SU-DHL-6 (cell line): ENCODE measurements at regions not wholly inside any gene's neighbourhood (a gene's known extent, or its start where the extent isn't known, plus 50 kb on each side); places are given as distances from the start of the nearest gene placed in this dataset.

Experiments
- H2AFZ ChIP-seq: fragments of 200-600 bp; sonication (generic); 2 replicates; pipeline ENCODE4 v1.6.1; 2014; ENCODE audit warnings: low read depth, mild to moderate bottlenecking, moderate library complexity, mixed read lengths, antibody characterized with exemption, low read length; ENCODE audit not compliant: severe bottlenecking
- H3F3A ChIP-seq: fragments of 200-600 bp; shearing (Covaris generic); 2 replicates; pipeline ENCODE4 v1.6.0; 2016; ENCODE audit warnings: antibody characterized with exemption, mild to moderate bottlenecking; ENCODE audit not compliant: insufficient read depth
- H3K27ac ChIP-seq: fragments of 200-600 bp; sonication (generic); 2 replicates; pipeline ENCODE4 v1.5.1; 2016; ENCODE audit warnings: low read depth, mild to moderate bottlenecking, low read length, moderate library complexity, mixed read lengths
- H3K27me3 ChIP-seq: fragments of 200-600 bp; sonication (generic), shearing (Covaris generic); 2 replicates; pipeline ENCODE4 v1.6.0; 2014; ENCODE audit warnings: mild to moderate bottlenecking, low read length
- H3K36me3 ChIP-seq: fragments of 200-600 bp; sonication (generic); 2 replicates; pipeline ENCODE4 v1.6.1; 2014; ENCODE audit warnings: mild to moderate bottlenecking, low read length, mixed read lengths
- H3K4me2 ChIP-seq: fragments of 300-600, 200-600 bp; shearing (Covaris generic), sonication (generic); 2 replicates; pipeline ENCODE4 v1.6.0; 2014; ENCODE audit warnings: low read length, low read depth, mild to moderate bottlenecking; ENCODE audit not compliant: poor library complexity, severe bottlenecking
- H3K4me3 ChIP-seq: fragments of 200-600 bp; sonication (generic); 2 replicates; pipeline ENCODE4 v1.5.1; 2014; ENCODE audit warnings: antibody characterized with exemption, low read length, mild to moderate bottlenecking, mixed read lengths; ENCODE audit not compliant: insufficient read depth, poor library complexity, severe bottlenecking
- H3K79me2 ChIP-seq: fragments of 200-600 bp; sonication (generic); 2 replicates; pipeline ENCODE4 v1.6.1; 2014; ENCODE audit warnings: mild to moderate bottlenecking, low read length, moderate library complexity; ENCODE audit not compliant: insufficient read depth
- H3K9ac ChIP-seq: fragments of 200-600 bp; sonication (generic); 2 replicates; pipeline ENCODE4 v1.7.0; 2014; ENCODE audit warnings: mild to moderate bottlenecking, low read length
- H3K9me2 ChIP-seq: fragments of 200-600 bp; sonication (generic); replicated peaks from 2 replicates; pipeline ENCODE4 v1.6.1; 2014; ENCODE audit warnings: low read length; ENCODE audit not compliant: insufficient read depth
- H3K9me3 ChIP-seq: fragments of 200-600 bp; sonication (generic); 2 replicates; pipeline ENCODE4 v1.6.1; 2014; ENCODE audit warnings: low read length, mixed read lengths; ENCODE audit not compliant: insufficient read depth
- H4K20me1 ChIP-seq: fragments of 200-600 bp; sonication (generic); 2 replicates; pipeline ENCODE4 v1.6.1; 2014; ENCODE audit warnings: low read depth, mild to moderate bottlenecking, antibody characterized with exemption, low read length, moderate library complexity, mixed read lengths
- CTCF ChIP-seq: fragments of 200-600 bp; sonication (generic); IDR thresholded peaks from one replicate; pipeline ENCODE4 v1.5.1; 2017; ENCODE audit warnings: antibody characterized with exemption, mild to moderate bottlenecking, low read length, moderate library complexity; ENCODE audit not compliant: insufficient read depth, poor library complexity, severe bottlenecking
- EZH2phosphoT487 ChIP-seq: fragments of 200-600 bp; sonication (generic), shearing (Covaris generic); conservative IDR thresholded peaks from 2 replicates; pipeline ENCODE4 v1.6.1; 2018; ENCODE audit warnings: mild to moderate bottlenecking, antibody characterized with exemption, low read length, moderate library complexity, mixed read lengths

- no peak overlapping the region for H3K27ac ChIP-seq
- no peaks in the 10 kb centered on the region for H3K27me3 ChIP-seq
- H3K9me2 ChIP-seq = no peaks in the 10 kb centered on the region
- H3K9ac ChIP-seq = no peak overlapping the region
- H3K4me3 ChIP-seq = no peak overlapping the region
- no peak overlapping the region for H2AFZ ChIP-seq
- no peaks in the 10 kb centered on the region for H3K36me3 ChIP-seq
- H3F3A ChIP-seq = no peaks in the 10 kb centered on the region
- H3K9me3 ChIP-seq = no peaks in the 10 kb centered on the region
- TF ChIP-seq EZH2phosphoT487 (no peak), CTCF (no peak)
- H3K4me2 ChIP-seq = no peak overlapping the region
- no peaks in the 10 kb centered on the region for H4K20me1 ChIP-seq
- H3K79me2 ChIP-seq = no peaks in the 10 kb centered on the region
Observed at GRCh38 chr7:29754874-29755490, 51.3 kb upstream of the WIPF3 start.
